Loucy (cell line): ENCODE measurements at regions not wholly inside any gene's neighbourhood (a gene's known extent, or its start where the extent isn't known, plus 50 kb on each side); places are given as distances from the start of the nearest gene placed in this dataset.

ENCODE experiments used
- H2AFZ ChIP-seq: fragments of 200-600 bp; sonication (generic); 2 replicates; pipeline ENCODE4 v1.6.0; 2016; ENCODE audit warnings: antibody characterized with exemption, mild to moderate bottlenecking, low read length, moderate library complexity
- H3F3A ChIP-seq: fragments of 200-600 bp; 2 replicates; pipeline ENCODE4 v1.6.0; 2016; ENCODE audit warnings: antibody characterized with exemption, low read depth, mild to moderate bottlenecking
- H3K27me3 ChIP-seq: fragments of 200-600 bp; sonication (generic); 2 replicates; pipeline ENCODE4 v1.6.1; 2014; ENCODE audit warnings: low read length, mild to moderate bottlenecking; ENCODE audit not compliant: insufficient read depth, poor library complexity, severe bottlenecking
- H3K36me3 ChIP-seq: fragments of 200-600 bp; sonication (generic); 2 replicates; pipeline ENCODE4 v1.6.1; 2016; ENCODE audit warnings: low read length; ENCODE audit not compliant: insufficient read depth
- H3K4me1 ChIP-seq: fragments of 200-600 bp; sonication (generic); 2 replicates; pipeline ENCODE4 v1.5.1; 2014; ENCODE audit warnings: low read length, mild to moderate bottlenecking; ENCODE audit not compliant: insufficient read depth, poor library complexity, severe bottlenecking
- H3K4me2 ChIP-seq: fragments of 200-600 bp; sonication (generic); 2 replicates; pipeline ENCODE4 v1.6.0; 2014; ENCODE audit warnings: antibody characterized with exemption, low read length, low read depth, mild to moderate bottlenecking; ENCODE audit not compliant: poor library complexity, severe bottlenecking
- H3K4me3 ChIP-seq: fragments of 200-600 bp; sonication (generic); 2 replicates; pipeline ENCODE4 v1.5.1; 2014; ENCODE audit warnings: low read length, mild to moderate bottlenecking, mixed read lengths; ENCODE audit not compliant: poor library complexity, severe bottlenecking
- H3K79me2 ChIP-seq: fragments of 200-600 bp; sonication (generic); 2 replicates; pipeline ENCODE4 v1.6.1; 2014; ENCODE audit warnings: low read length; ENCODE audit not compliant: insufficient read depth
- H3K9ac ChIP-seq: fragments of 200-600 bp; sonication (generic); 2 replicates; pipeline ENCODE4 v1.6.0; 2014; ENCODE audit warnings: mild to moderate bottlenecking, low read depth, low read length, moderate library complexity; ENCODE audit not compliant: poor library complexity, severe bottlenecking
- H3K9me2 ChIP-seq: fragments of 200-600 bp; sonication (generic); replicated peaks from 2 replicates; pipeline ENCODE4 v1.6.1; 2016; ENCODE audit warnings: low read depth, low read length, mixed read lengths
- H3K9me3 ChIP-seq: fragments of 200-600 bp; sonication (generic); 2 replicates; pipeline ENCODE4 v1.6.1; 2014; ENCODE audit warnings: mild to moderate bottlenecking, antibody characterized with exemption, low read length, low read depth; ENCODE audit not compliant: insufficient read depth
- H4K20me1 ChIP-seq: fragments of 200-600 bp; sonication (generic); 2 replicates; pipeline ENCODE4 v1.6.0; 2014; ENCODE audit warnings: antibody characterized with exemption, low read length, mild to moderate bottlenecking; ENCODE audit not compliant: insufficient read depth, poor library complexity, severe bottlenecking
- EZH2phosphoT487 ChIP-seq: fragments of 200-600 bp; IDR thresholded peaks from 2 replicates; pipeline ENCODE4 v1.6.1; 2018; ENCODE audit warnings: antibody characterized with exemption, mild to moderate bottlenecking, moderate library complexity, borderline replicate concordance
- TF ChIP-seq, protein P1 (sequence below): fragments of 200-600 bp; sonication (generic); conservative IDR thresholded peaks from 2 replicates; pipeline ENCODE4 v1.5.1; 2014; ENCODE audit warnings: mild to moderate bottlenecking, antibody characterized with exemption, low read length

DNA sequence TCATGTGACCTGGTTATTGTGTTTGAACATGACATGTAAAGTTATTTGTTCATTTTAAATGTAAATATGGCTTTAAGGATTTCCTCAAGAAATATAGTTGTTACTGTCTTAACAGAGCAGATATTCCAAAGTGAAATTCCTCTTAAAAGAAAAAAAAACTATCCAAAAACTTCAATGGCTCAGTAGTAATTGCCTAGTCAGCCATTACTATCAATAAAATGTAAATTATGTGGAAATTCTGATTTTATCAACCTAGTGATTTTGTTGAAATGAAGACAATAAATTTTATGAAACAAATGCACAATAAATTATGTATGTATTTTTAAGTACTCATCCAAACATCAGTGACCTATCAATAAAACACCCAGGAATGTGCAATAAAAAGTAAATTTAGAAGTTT, 463.3 kb downstream of the TENT5A start:
- Histone ChIP-seq H3K36me3 (no peaks in the 10 kb centered on the region), H3K9me2 (no peaks in the 10 kb centered on the region), H2AFZ (no peak overlapping the region), H3K27me3 (no peaks in the 10 kb centered on the region), H3K4me1 (no peaks in the 10 kb centered on the region), H3K4me2 (no peak overlapping the region), H4K20me1 (no peaks in the 10 kb centered on the region), H3K9me3 (no peaks in the 10 kb centered on the region), H3K9ac (no peak overlapping the region), H3K79me2 (no peaks in the 10 kb centered on the region), H3K4me3 (no peak overlapping the region), H3F3A (no peaks in the 10 kb centered on the region)
- TF ChIP-seq, protein P1, sequence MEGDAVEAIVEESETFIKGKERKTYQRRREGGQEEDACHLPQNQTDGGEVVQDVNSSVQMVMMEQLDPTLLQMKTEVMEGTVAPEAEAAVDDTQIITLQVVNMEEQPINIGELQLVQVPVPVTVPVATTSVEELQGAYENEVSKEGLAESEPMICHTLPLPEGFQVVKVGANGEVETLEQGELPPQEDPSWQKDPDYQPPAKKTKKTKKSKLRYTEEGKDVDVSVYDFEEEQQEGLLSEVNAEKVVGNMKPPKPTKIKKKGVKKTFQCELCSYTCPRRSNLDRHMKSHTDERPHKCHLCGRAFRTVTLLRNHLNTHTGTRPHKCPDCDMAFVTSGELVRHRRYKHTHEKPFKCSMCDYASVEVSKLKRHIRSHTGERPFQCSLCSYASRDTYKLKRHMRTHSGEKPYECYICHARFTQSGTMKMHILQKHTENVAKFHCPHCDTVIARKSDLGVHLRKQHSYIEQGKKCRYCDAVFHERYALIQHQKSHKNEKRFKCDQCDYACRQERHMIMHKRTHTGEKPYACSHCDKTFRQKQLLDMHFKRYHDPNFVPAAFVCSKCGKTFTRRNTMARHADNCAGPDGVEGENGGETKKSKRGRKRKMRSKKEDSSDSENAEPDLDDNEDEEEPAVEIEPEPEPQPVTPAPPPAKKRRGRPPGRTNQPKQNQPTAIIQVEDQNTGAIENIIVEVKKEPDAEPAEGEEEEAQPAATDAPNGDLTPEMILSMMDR = no peak
- TF ChIP-seq EZH2phosphoT487 = no peak

DNA sequence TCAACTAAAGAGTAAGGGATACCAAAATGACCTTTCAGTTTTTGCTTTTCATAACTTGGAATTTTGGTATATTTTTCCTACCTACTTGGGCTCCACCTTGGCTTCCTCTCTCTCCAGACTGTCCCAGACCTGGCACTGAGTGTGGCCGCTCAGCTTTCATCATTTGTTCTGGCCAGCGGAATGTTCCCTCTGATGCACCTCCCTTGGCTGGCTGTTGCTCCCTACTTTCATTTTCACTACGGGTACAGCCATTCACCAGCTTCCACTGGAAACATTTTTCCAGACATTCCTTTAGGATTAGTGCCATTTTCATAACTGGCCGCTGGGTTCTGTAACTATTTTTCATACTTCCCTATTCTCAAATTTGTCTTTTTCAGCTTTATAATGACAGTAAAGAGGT, 487.4 kb downstream of the TENT5A start:
- Histone ChIP-seq H3K27me3 (no peaks in the 10 kb centered on the region), H3K4me3 (no peak overlapping the region), H3K4me2 (no peak overlapping the region), H3F3A (no peaks in the 10 kb centered on the region), H2AFZ (no peak overlapping the region), H3K4me1 (no peaks in the 10 kb centered on the region), H4K20me1 (no peaks in the 10 kb centered on the region), H3K9me2 (no peaks in the 10 kb centered on the region), H3K9me3 (no peaks in the 10 kb centered on the region), H3K9ac (no peak overlapping the region), H3K79me2 (no peaks in the 10 kb centered on the region), H3K36me3 (no peaks in the 10 kb centered on the region)
- TF ChIP-seq, protein P1 = no peak
- TF ChIP-seq EZH2phosphoT487 = no peak

DNA sequence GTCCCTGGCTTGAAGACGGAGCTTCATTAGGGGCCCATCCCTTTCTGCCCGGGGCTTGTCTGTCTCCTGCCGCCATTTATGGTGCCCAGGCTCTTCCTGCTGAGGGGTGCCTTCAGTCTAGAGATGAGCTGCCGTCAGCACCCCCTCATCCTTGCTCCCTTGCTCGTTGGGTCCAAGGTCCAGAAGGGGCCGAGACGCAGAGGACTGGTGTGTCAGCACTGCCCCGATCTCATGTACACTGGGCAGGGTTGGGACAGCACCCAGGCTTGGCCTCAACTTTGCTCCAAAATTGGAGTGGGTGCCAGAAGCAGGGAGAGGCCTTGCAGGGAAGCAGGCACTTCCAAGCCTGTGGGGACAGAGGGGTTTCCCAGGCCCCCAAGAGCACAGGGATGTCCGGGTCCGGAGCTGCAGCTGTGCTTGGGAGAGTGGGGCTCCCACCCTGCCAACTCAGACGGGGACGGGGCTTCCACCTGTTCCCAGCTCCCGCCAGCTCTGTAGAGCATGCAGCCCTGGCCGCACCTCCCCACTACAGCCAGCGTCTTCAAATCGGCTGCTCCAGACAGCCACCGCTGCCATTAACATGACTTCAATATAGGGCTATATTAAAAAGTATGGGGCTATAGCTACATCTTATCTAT, 488.8 kb downstream of the TENT5A start:
- no peaks in the 10 kb centered on the region for H3K9me3 ChIP-seq
- H3F3A ChIP-seq = peaks cover 3% of the 10 kb centered on the region; the same call in 1 of the 2 replicates
- no peak overlapping the region for H2AFZ ChIP-seq
- no peaks in the 10 kb centered on the region for H3K36me3 ChIP-seq
- H3K27me3 ChIP-seq = no peaks in the 10 kb centered on the region
- no peak overlapping the region for H3K4me3 ChIP-seq
- no peaks in the 10 kb centered on the region for H3K9me2 ChIP-seq
- H3K79me2 ChIP-seq = no peaks in the 10 kb centered on the region
- TF ChIP-seq EZH2phosphoT487 = no peak
- TF ChIP-seq, protein P1 = no peak
- H3K4me1 ChIP-seq = no peaks in the 10 kb centered on the region
- H4K20me1 ChIP-seq = no peaks in the 10 kb centered on the region
- no peak overlapping the region for H3K9ac ChIP-seq
- no peak overlapping the region for H3K4me2 ChIP-seq
